Mesenchymal stem cell (in vitro differentiated cells and primary cell): ENCODE measurements at regions not wholly inside any gene's neighbourhood (a gene's known extent, or its start where the extent isn't known, plus 50 kb on each side); places are given as distances from the start of the nearest gene placed in this dataset.

Experiments
- DNase-seq: peaks from one replicate; pipeline ENCODE4 v3.0.0-alpha.2; 2013
- H2AFZ ChIP-seq: one replicate; pipeline ENCODE4 v1.6.1; 2013; ENCODE audit warnings: low read depth, mild to moderate bottlenecking, control low read depth, inconsistent platforms, low read length, moderate library complexity
- H2AK5ac ChIP-seq: 2 replicates; pipeline ENCODE4 v1.6.1; 2013; ENCODE audit warnings: low read length, moderate library complexity, mild to moderate bottlenecking, inconsistent platforms; ENCODE audit not compliant: severe bottlenecking
- H2BK120ac ChIP-seq: one replicate; pipeline ENCODE4 v1.6.1; 2013; ENCODE audit warnings: low read depth, mild to moderate bottlenecking, inconsistent platforms, low read length, moderate library complexity
- H2BK12ac ChIP-seq, 2 experiments: one replicate each; pipeline ENCODE4 v1.6.1; 2013; ENCODE audit warnings: inconsistent platforms in 2 of 2, low read length in 2 of 2, mild to moderate bottlenecking in 2 of 2, moderate library complexity in 2 of 2, control low read depth in 1 of 2
- H2BK15ac ChIP-seq: one replicate; pipeline ENCODE4 v1.6.1; 2013; ENCODE audit warnings: mild to moderate bottlenecking, low read depth, inconsistent platforms; ENCODE audit not compliant: poor library complexity, severe bottlenecking
- H2BK5ac ChIP-seq: 2 replicates; pipeline ENCODE4 v1.6.1; 2013; ENCODE audit warnings: low read depth, mild to moderate bottlenecking, low read length, control low read depth, inconsistent platforms; ENCODE audit not compliant: poor library complexity, severe bottlenecking
- H3K14ac ChIP-seq, 2 experiments: one replicate each; pipeline ENCODE4 v1.6.1; 2013; ENCODE audit warnings: inconsistent platforms in 2 of 2, low read length in 2 of 2, control low read depth in 1 of 2, mild to moderate bottlenecking in 1 of 2, moderate library complexity in 1 of 2
- H3K18ac ChIP-seq, 2 experiments: one replicate each; pipeline ENCODE4 v1.6.1; 2013; ENCODE audit warnings: inconsistent platforms in 2 of 2, low read length in 2 of 2, control low read depth in 1 of 2, low read depth in 1 of 2, mild to moderate bottlenecking in 1 of 2
- H3K23ac ChIP-seq, 2 experiments: one replicate each; pipeline ENCODE4 v1.6.1; 2013; ENCODE audit warnings: inconsistent platforms in 2 of 2, low read length in 2 of 2, mild to moderate bottlenecking in 2 of 2, moderate library complexity in 2 of 2, control low read depth in 1 of 2
- H3K27ac ChIP-seq: 2 replicates; pipeline ENCODE4 v1.5.1; 2013; ENCODE audit warnings: mild to moderate bottlenecking, moderate library complexity, low read length, control low read depth, inconsistent platforms; ENCODE audit not compliant: poor library complexity, severe bottlenecking
- H3K27me3 ChIP-seq, 2 experiments: 2 replicates each; pipeline versions ENCODE4 v1.6.1 to v1.7.0; 2013; ENCODE audit warnings: low read length in 2 of 2, mild to moderate bottlenecking in 2 of 2, moderate library complexity in 2 of 2, control low read depth in 1 of 2, inconsistent platforms in 1 of 2; ENCODE audit not compliant: control insufficient read depth in 1 of 2, insufficient read depth in 1 of 2
- H3K36me3 ChIP-seq, 2 experiments: 2 replicates each; pipeline versions ENCODE4 v1.6.1 to v1.7.0; 2013; ENCODE audit warnings: low read length in 2 of 2, control low read depth in 1 of 2, inconsistent platforms in 1 of 2, low read depth in 1 of 2, mild to moderate bottlenecking in 1 of 2; ENCODE audit not compliant: insufficient read depth in 2 of 2, control insufficient read depth in 1 of 2
- H3K4ac ChIP-seq, 2 experiments: one replicate each; pipeline ENCODE4 v1.6.1; 2013; ENCODE audit warnings: inconsistent platforms in 2 of 2, low read length in 2 of 2, mild to moderate bottlenecking in 2 of 2, moderate library complexity in 2 of 2, control low read depth in 1 of 2, low read depth in 1 of 2
- H3K4me1 ChIP-seq: 2 replicates; pipeline ENCODE4 v1.6.1; 2013; ENCODE audit warnings: low read depth, low read length, control low read depth; ENCODE audit not compliant: control insufficient read depth, insufficient read depth
- H3K4me2 ChIP-seq: 2 replicates; pipeline ENCODE4 v1.6.1; 2013; ENCODE audit warnings: low read length, mild to moderate bottlenecking, inconsistent platforms; ENCODE audit not compliant: poor library complexity, severe bottlenecking
- H3K4me3 ChIP-seq, 2 experiments: 2 replicates each; pipeline versions ENCODE4 v1.5.1 to v1.7.0; 2013; ENCODE audit warnings: low read length in 2 of 2, mild to moderate bottlenecking in 2 of 2, control low read depth in 1 of 2, low read depth in 1 of 2; ENCODE audit not compliant: insufficient read depth in 1 of 2
- H3K79me1 ChIP-seq: replicated peaks from 2 replicates; pipeline ENCODE4 v1.6.1; 2013; ENCODE audit warnings: mild to moderate bottlenecking, control low read depth, low read length, inconsistent platforms; ENCODE audit not compliant: poor library complexity, severe bottlenecking
- H3K9ac ChIP-seq: 2 replicates; pipeline ENCODE4 v1.7.0; 2013; ENCODE audit warnings: mild to moderate bottlenecking, low read length, moderate library complexity
- H3K9me3 ChIP-seq: 2 replicates; pipeline ENCODE4 v1.7.0; 2013; ENCODE audit warnings: mild to moderate bottlenecking, low read length; ENCODE audit not compliant: control insufficient read depth
- H4K8ac ChIP-seq: one replicate; pipeline ENCODE4 v1.6.1; 2013; ENCODE audit warnings: inconsistent platforms, mild to moderate bottlenecking, low read length, moderate library complexity
- H4K91ac ChIP-seq: one replicate; pipeline ENCODE4 v1.6.1; 2013; ENCODE audit warnings: mild to moderate bottlenecking, low read length, inconsistent platforms
- WGBS: methylation state at CpG from one replicate; pipeline ENCODE4 v1.1.7; 2013; ENCODE audit warnings: mixed read lengths; 5-methylcytosine and 5-hydroxymethylcytosine counted together

DNA sequence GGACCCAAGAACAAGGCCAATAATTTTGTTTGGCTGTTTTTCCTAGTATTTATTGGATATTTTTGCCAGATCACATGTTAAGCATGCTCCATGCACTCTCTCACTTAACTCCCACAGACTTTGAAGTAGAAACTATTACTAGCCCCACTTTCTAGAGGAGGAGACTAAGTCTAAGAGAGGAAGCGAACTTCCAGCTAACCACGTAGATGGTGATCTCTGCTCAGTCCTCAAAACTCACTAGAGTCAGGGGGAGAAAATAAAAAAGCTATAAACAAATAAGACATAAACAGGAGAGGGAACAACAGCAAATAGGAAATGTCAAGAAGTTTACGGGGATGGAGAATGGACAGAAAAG, 481.0 kb upstream of the PROK2 start:
- Histone ChIP-seq H3K4me1 (peaks cover 7% of the 10 kb centered on the region), H2BK12ac (no peak overlapping the region), H3K4ac (no peak overlapping the region), H2BK15ac (no peak overlapping the region), H3K4me3 (no peak overlapping the region), H4K8ac (no peak overlapping the region), H3K14ac (no peak overlapping the region), H3K36me3 (no peaks in the 10 kb centered on the region), H4K91ac (no peak overlapping the region), H2BK120ac (no peak overlapping the region), H3K79me1 (no peaks in the 10 kb centered on the region), H3K27me3 (peaks cover 3 to 11% of the 10 kb centered on the region in 2 experiments), H2BK5ac (no peak overlapping the region), H3K23ac (no peak overlapping the region), H3K9ac (no peak overlapping the region), H3K4me2 (no peak overlapping the region), H3K18ac (no peak overlapping the region), H3K9me3 (no peaks in the 10 kb centered on the region), H3K27ac (no peak overlapping the region), H2AFZ (no peak overlapping the region), H2AK5ac (no peak overlapping the region)
- 100% methylated on average over 1 of the region's 3 CpGs for WGBS
- no peak for DNase-seq

DNA sequence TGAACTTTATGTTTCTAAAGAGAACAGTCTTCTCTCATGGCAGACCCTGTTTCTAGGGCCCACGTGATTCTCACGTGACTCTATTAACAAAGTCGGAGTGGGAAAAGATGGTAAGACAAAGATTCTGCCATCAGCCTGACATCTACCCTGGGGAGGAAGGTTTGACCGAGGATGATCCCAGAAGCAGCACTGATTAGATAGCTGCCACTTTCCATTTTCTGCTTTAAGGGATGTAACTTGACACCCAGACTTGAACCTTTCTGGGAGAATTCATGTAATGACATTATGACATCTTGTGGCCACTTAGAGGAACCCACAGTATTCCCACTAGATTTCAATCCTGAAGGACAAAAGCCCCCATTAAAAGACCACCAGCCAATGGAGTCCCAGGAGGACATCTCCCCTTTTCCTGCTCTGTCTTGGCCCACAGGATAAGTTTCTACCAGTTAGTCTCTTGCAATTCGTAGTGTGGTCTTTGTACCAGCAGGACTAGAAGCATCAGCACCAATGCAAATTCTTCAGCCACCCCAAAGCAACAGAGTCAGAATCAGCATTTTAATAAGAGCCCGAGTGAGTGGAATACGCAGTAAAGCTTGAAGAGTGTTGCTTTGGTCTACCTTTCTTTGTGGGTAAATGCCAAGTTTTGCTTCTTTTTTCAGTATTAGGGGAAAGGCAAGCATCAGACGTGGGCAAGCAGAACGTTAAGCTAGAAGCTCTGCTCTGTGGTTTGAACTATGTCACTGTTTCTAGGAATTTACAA, 480.5 kb upstream of the PROK2 start:
- H3K23ac ChIP-seq: no peak overlapping the region
- peaks cover 4% of the 10 kb centered on the region for H3K4me1 ChIP-seq
- no peak overlapping the region for H4K91ac ChIP-seq
- H3K9me3 ChIP-seq: no peaks in the 10 kb centered on the region
- no peak overlapping the region for H3K14ac ChIP-seq
- H3K27ac ChIP-seq: no peak overlapping the region
- H3K9ac ChIP-seq: no peak overlapping the region
- peaks cover 6 to 11% of the 10 kb centered on the region in 2 experiments for H3K27me3 ChIP-seq
- H2BK12ac ChIP-seq: no peak overlapping the region
- H2BK15ac ChIP-seq: no peak overlapping the region
- no peak overlapping the region for H3K4ac ChIP-seq
- DNase-seq: peak; percentile 35
- H2BK5ac ChIP-seq: no peak overlapping the region
- no peak overlapping the region for H3K4me3 ChIP-seq
- no peak overlapping the region for H2AFZ ChIP-seq
- H3K18ac ChIP-seq: no peak overlapping the region
- H3K36me3 ChIP-seq: no peaks in the 10 kb centered on the region
- H2AK5ac ChIP-seq: no peak overlapping the region
- no peak overlapping the region for H3K4me2 ChIP-seq
- H3K79me1 ChIP-seq: no peaks in the 10 kb centered on the region
- no peak overlapping the region for H4K8ac ChIP-seq
- 65% methylated on average over 9 of the region's 9 CpGs for WGBS
- H2BK120ac ChIP-seq: no peak overlapping the region

GRCh38 chr3:72263223-72263990, 478.5 kb upstream of the PROK2 start:
- H3K9ac ChIP-seq: no peak overlapping the region
- H3K4me3 ChIP-seq: no peak overlapping the region
- no peak overlapping the region for H2AFZ ChIP-seq
- H3K36me3 ChIP-seq: no peaks in the 10 kb centered on the region
- H4K91ac ChIP-seq: no peak overlapping the region
- no peak overlapping the region for H3K4me2 ChIP-seq
- no peak overlapping the region for H2BK120ac ChIP-seq
- H3K18ac ChIP-seq: no peak overlapping the region
- H3K9me3 ChIP-seq: no peaks in the 10 kb centered on the region
- no peak for DNase-seq
- peaks cover 7 to 18% of the 10 kb centered on the region in 2 experiments for H3K27me3 ChIP-seq
- no peak overlapping the region for H2AK5ac ChIP-seq
- H3K27ac ChIP-seq: no peak overlapping the region
- H2BK12ac ChIP-seq: no peak overlapping the region
- H4K8ac ChIP-seq: no peak overlapping the region
- 83% methylated on average over 2 of the region's 4 CpGs for WGBS
- H2BK15ac ChIP-seq: no peak overlapping the region
- H2BK5ac ChIP-seq: no peak overlapping the region
- H3K23ac ChIP-seq: no peak overlapping the region
- no peaks in the 10 kb centered on the region for H3K79me1 ChIP-seq
- no peak overlapping the region for H3K14ac ChIP-seq
- H3K4ac ChIP-seq: no peak overlapping the region
- H3K4me1 ChIP-seq: no peaks in the 10 kb centered on the region

DNA sequence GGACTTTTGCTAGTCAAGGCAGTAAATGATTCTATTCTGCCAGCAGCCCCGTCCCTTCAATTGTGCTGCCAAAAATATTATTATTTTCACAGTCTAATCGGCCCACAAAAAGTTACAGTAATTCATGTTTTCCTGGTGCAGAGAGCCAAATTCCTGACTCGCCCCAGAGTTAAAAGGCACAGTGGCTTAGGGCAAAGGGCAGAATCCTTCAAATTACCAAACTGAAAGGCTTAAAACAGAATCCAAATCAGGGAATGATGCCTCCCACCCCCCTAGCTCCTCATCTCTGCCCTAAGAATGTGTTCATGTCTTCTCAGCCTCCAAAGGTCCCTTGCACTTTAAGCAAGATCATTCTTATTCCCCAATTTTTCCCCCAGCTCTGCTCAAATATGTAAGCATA, 477.8 kb upstream of the PROK2 start:
- no peak overlapping the region for H3K4ac ChIP-seq
- H3K18ac ChIP-seq: no peak overlapping the region
- no peak overlapping the region for H4K91ac ChIP-seq
- no peaks in the 10 kb centered on the region for H3K4me1 ChIP-seq
- H3K27ac ChIP-seq: no peak overlapping the region
- H2BK120ac ChIP-seq: no peak overlapping the region
- H2BK5ac ChIP-seq: no peak overlapping the region
- H2BK15ac ChIP-seq: no peak overlapping the region
- no peak overlapping the region for H3K14ac ChIP-seq
- DNase-seq: no peak
- peaks cover 7 to 24% of the 10 kb centered on the region in 2 experiments for H3K27me3 ChIP-seq
- H2BK12ac ChIP-seq: no peak overlapping the region
- no peaks in the 10 kb centered on the region for H3K9me3 ChIP-seq
- no peaks in the 10 kb centered on the region for H3K79me1 ChIP-seq
- no peak overlapping the region for H3K23ac ChIP-seq
- H3K4me2 ChIP-seq: no peak overlapping the region
- no peak overlapping the region for H4K8ac ChIP-seq
- H3K4me3 ChIP-seq: no peak overlapping the region
- H2AK5ac ChIP-seq: no peak overlapping the region
- no peak overlapping the region for H2AFZ ChIP-seq
- H3K9ac ChIP-seq: no peak overlapping the region
- no peaks in the 10 kb centered on the region for H3K36me3 ChIP-seq
- WGBS: 88% methylated on average over 3 of the region's 3 CpGs
